Natural killer cell treated with Interleukin-12 subunit alpha and Interleukin-12 subunit beta and Interleukin-15 and Interleukin-18, amount 100 ng/mL, for 72 hours (primary cell): ENCODE measurements at regions not wholly inside any gene's neighbourhood (a gene's known extent, or its start where the extent isn't known, plus 50 kb on each side); places are given as distances from the start of the nearest gene placed in this dataset.

Source experiments
- ATAC-seq, 2 donors: fragments of 150-1000 bp; cut with Tn5 transposase in 1 of 2; sonication (Bioruptor Pico), chemical (Tn5 transposase) in 1 of 2; 2 replicates each; pipeline ENCODE4 v1.10.0; 2021
- DNase-seq: peaks from one replicate; pipeline ENCODE4 v3.0.0; 2022; ENCODE audit warnings: low spot score
- H3K27ac Mint-ChIP-seq, 2 donors: 1 replicate in 1 of 2; 2 replicates in 1 of 2; pipeline ENCODE4 v1.8.0; 2022; ENCODE audit warnings: mixed read lengths in 2 of 2, mild to moderate bottlenecking in 1 of 2, moderate library complexity in 1 of 2
- H3K27me3 Mint-ChIP-seq, 2 donors: 1 replicate in 1 of 2; 2 replicates in 1 of 2; pipeline ENCODE4 v1.8.0; 2022; ENCODE audit warnings: mixed read lengths in 2 of 2
- H3K36me3 Mint-ChIP-seq: one replicate; pipeline ENCODE4 v1.8.0; 2022; ENCODE audit warnings: mixed read lengths
- H3K4me1 Mint-ChIP-seq, 2 donors: 1 replicate in 1 of 2; 2 replicates in 1 of 2; pipeline ENCODE4 v1.8.0; 2022; ENCODE audit warnings: low read depth in 2 of 2, mixed read lengths in 2 of 2, mild to moderate bottlenecking in 1 of 2
- H3K4me3 Mint-ChIP-seq: one replicate; pipeline ENCODE4 v1.8.0; 2022; ENCODE audit warnings: mixed read lengths
- H3K9me3 Mint-ChIP-seq: 2 replicates; pipeline ENCODE4 v1.8.0; 2022; ENCODE audit warnings: mixed read lengths

GRCh38 chr1:239929317-239929716 lies 162.4 kb upstream of the FMN2 start:
- no peak for ATAC-seq
- Mint-ChIP-seq H3K9me3 (no peaks in the 10 kb centered on the region), H3K4me1 (no peaks in the 10 kb centered on the region), H3K36me3 (no peaks in the 10 kb centered on the region), H3K4me3 (no peak overlapping the region), H3K27me3 (peaks cover 3 to 11% of the 10 kb centered on the region in 2 donors), H3K27ac (no peak overlapping the region)
- no peak for DNase-seq

GRCh38 chr1:239930686-239931262 lies 160.9 kb upstream of the FMN2 start:
- H3K4me3 Mint-ChIP-seq: no peak overlapping the region
- no peak overlapping the region for H3K27ac Mint-ChIP-seq
- no peaks in the 10 kb centered on the region for H3K4me1 Mint-ChIP-seq
- ATAC-seq (no peak), DNase-seq (no peak)
- peaks cover 3 to 11% of the 10 kb centered on the region in 2 donors for H3K27me3 Mint-ChIP-seq
- no peaks in the 10 kb centered on the region for H3K36me3 Mint-ChIP-seq
- H3K9me3 Mint-ChIP-seq: no peaks in the 10 kb centered on the region

- Mint-ChIP-seq H3K36me3 (no peaks in the 10 kb centered on the region), H3K27ac (no peak overlapping the region), H3K4me3 (no peak overlapping the region), H3K4me1 (no peaks in the 10 kb centered on the region), H3K9me3 (no peaks in the 10 kb centered on the region), H3K27me3 (peaks cover 3 to 11% of the 10 kb centered on the region in 2 donors)
- DNase-seq: no peak
- ATAC-seq: no peak
These were observed 160.3 kb upstream of the FMN2 start for GRCh38 chr1:239931341-239931740.

- Mint-ChIP-seq H3K4me1 (no peaks in the 10 kb centered on the region), H3K36me3 (no peaks in the 10 kb centered on the region), H3K4me3 (no peak overlapping the region), H3K27me3 (peaks cover 3 to 13% of the 10 kb centered on the region in 2 donors), H3K27ac (no peak overlapping the region), H3K9me3 (no peaks in the 10 kb centered on the region)
- ATAC-seq (no peak), DNase-seq (no peak)
These were observed 152.1 kb upstream of the FMN2 start for GRCh38 chr1:239939602-239940001.

- H3K27me3 Mint-ChIP-seq: peaks cover 6 to 7% of the 10 kb centered on the region in 2 donors
- H3K4me1 Mint-ChIP-seq: no peaks in the 10 kb centered on the region
- H3K36me3 Mint-ChIP-seq: no peaks in the 10 kb centered on the region
- no peaks in the 10 kb centered on the region for H3K9me3 Mint-ChIP-seq
- H3K4me3 Mint-ChIP-seq: no peak overlapping the region
- DNase-seq (no peak), ATAC-seq (no peak)
- no peak overlapping the region for H3K27ac Mint-ChIP-seq
These were observed 147.9 kb upstream of the FMN2 start for GRCh38 chr1:239943761-239944160.

GRCh38 chr1:239944666-239945065 lies 147.0 kb upstream of the FMN2 start:
- no peaks in the 10 kb centered on the region for H3K4me1 Mint-ChIP-seq
- H3K27ac Mint-ChIP-seq: no peak overlapping the region
- no peaks in the 10 kb centered on the region for H3K9me3 Mint-ChIP-seq
- ATAC-seq: no peak
- H3K4me3 Mint-ChIP-seq: no peak overlapping the region
- H3K27me3 Mint-ChIP-seq: peaks cover 6 to 7% of the 10 kb centered on the region in 2 donors
- no peak for DNase-seq
- H3K36me3 Mint-ChIP-seq: no peaks in the 10 kb centered on the region

- no peak for ATAC-seq
- Mint-ChIP-seq H3K9me3 (no peaks in the 10 kb centered on the region), H3K27me3 (peaks cover 7% of the 10 kb centered on the region in 2 donors), H3K4me3 (no peak overlapping the region), H3K27ac (no peak overlapping the region), H3K36me3 (no peaks in the 10 kb centered on the region), H3K4me1 (no peaks in the 10 kb centered on the region)
- no peak for DNase-seq
These were observed 143.9 kb upstream of the FMN2 start for GRCh38 chr1:239947801-239948200.

- Mint-ChIP-seq H3K9me3 (no peaks in the 10 kb centered on the region), H3K36me3 (no peaks in the 10 kb centered on the region), H3K27ac (no peak overlapping the region), H3K4me1 (no peaks in the 10 kb centered on the region), H3K27me3 (peaks cover 0 to 6% of the 10 kb centered on the region in 2 donors), H3K4me3 (no peak overlapping the region)
- ATAC-seq (no peak), DNase-seq (no peak)
These were observed 140.1 kb upstream of the FMN2 start for GRCh38 chr1:239951511-239952140.

GRCh38 chr1:239952348-239953308 lies 139.1 kb upstream of the FMN2 start:
- H3K9me3 Mint-ChIP-seq: no peaks in the 10 kb centered on the region
- no peak overlapping the region for H3K27ac Mint-ChIP-seq
- ATAC-seq: peak in 1 of 2 donors; percentile 26
- DNase-seq: no peak
- peaks cover 0 to 9% of the 10 kb centered on the region in 2 donors for H3K27me3 Mint-ChIP-seq
- H3K36me3 Mint-ChIP-seq: no peaks in the 10 kb centered on the region
- H3K4me3 Mint-ChIP-seq: no peak overlapping the region
- no peaks in the 10 kb centered on the region for H3K4me1 Mint-ChIP-seq

- H3K9me3 Mint-ChIP-seq: no peaks in the 10 kb centered on the region
- H3K4me3 Mint-ChIP-seq: no peak overlapping the region
- no peak for DNase-seq
- no peak overlapping the region for H3K27ac Mint-ChIP-seq
- no peak for ATAC-seq
- no peaks in the 10 kb centered on the region for H3K36me3 Mint-ChIP-seq
- peaks cover 9 to 13% of the 10 kb centered on the region in 2 donors for H3K27me3 Mint-ChIP-seq
- H3K4me1 Mint-ChIP-seq: no peaks in the 10 kb centered on the region
These were observed 136.8 kb upstream of the FMN2 start for GRCh38 chr1:239954836-239955235.

GRCh38 chr1:239955431-239955830 lies 136.3 kb upstream of the FMN2 start:
- H3K4me1 Mint-ChIP-seq: no peaks in the 10 kb centered on the region
- H3K36me3 Mint-ChIP-seq: no peaks in the 10 kb centered on the region
- H3K27ac Mint-ChIP-seq: no peak overlapping the region
- H3K4me3 Mint-ChIP-seq: no peak overlapping the region
- peaks cover 8 to 19% of the 10 kb centered on the region in 2 donors for H3K27me3 Mint-ChIP-seq
- ATAC-seq (no peak), DNase-seq (no peak)
- H3K9me3 Mint-ChIP-seq: no peaks in the 10 kb centered on the region

- no peak for ATAC-seq
- H3K36me3 Mint-ChIP-seq: no peaks in the 10 kb centered on the region
- no peak for DNase-seq
- H3K4me1 Mint-ChIP-seq: no peaks in the 10 kb centered on the region
- H3K4me3 Mint-ChIP-seq: no peak overlapping the region
- no peaks in the 10 kb centered on the region for H3K9me3 Mint-ChIP-seq
- no peak overlapping the region for H3K27ac Mint-ChIP-seq
- peaks cover 6 to 24% of the 10 kb centered on the region in 2 donors for H3K27me3 Mint-ChIP-seq
These were observed 135.4 kb upstream of the FMN2 start for GRCh38 chr1:239956263-239956662.

GRCh38 chr1:239958063-239958462 lies 133.6 kb upstream of the FMN2 start:
- Mint-ChIP-seq H3K27me3 (peaks cover 6 to 24% of the 10 kb centered on the region in 2 donors), H3K36me3 (no peaks in the 10 kb centered on the region), H3K27ac (no peak overlapping the region), H3K4me1 (no peaks in the 10 kb centered on the region), H3K4me3 (no peak overlapping the region), H3K9me3 (no peaks in the 10 kb centered on the region)
- ATAC-seq: no peak
- DNase-seq: no peak

- Mint-ChIP-seq H3K4me1 (no peaks in the 10 kb centered on the region), H3K9me3 (no peaks in the 10 kb centered on the region), H3K27ac (no peak overlapping the region), H3K36me3 (no peaks in the 10 kb centered on the region), H3K27me3 (peaks cover 11 to 30% of the 10 kb centered on the region in 2 donors), H3K4me3 (no peak overlapping the region)
- no peak for ATAC-seq
- no peak for DNase-seq
These were observed 131.3 kb upstream of the FMN2 start for GRCh38 chr1:239960366-239960765.
